HUDEP-2 (cell line): ENCODE measurements at regions not wholly inside any gene's neighbourhood (a gene's known extent, or its start where the extent isn't known, plus 50 kb on each side); places are given as distances from the start of the nearest gene placed in this dataset.

Source experiments
- DNase-seq, 76 experiments: peaks; one replicate each; lab custom pipeline; 2025; ENCODE audit not compliant: unreplicated experiment in 76 of 76; lab: John Stamatoyannopoulos, UW

DNA sequence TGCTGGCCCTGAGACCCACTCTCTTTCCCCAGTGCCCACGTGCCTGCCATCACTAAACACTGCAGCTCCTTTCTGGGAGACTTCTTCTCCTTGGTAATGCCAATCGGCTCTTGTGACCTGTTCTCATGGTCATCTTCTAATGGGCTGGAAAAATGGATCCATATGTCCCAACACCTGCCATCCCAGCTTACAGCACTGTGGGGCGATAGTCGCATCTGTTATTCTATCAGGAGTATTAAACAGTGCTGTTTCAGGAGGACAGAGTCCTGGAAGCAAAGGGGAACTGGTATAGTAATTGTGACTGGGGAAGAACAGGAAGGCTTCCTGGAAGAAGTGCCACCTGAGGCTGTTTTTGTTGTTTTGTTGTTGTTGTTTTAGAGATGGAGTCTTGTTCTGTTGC is 411.2 kb downstream of the GLRX3 start:
- no peak for DNase-seq

DNA sequence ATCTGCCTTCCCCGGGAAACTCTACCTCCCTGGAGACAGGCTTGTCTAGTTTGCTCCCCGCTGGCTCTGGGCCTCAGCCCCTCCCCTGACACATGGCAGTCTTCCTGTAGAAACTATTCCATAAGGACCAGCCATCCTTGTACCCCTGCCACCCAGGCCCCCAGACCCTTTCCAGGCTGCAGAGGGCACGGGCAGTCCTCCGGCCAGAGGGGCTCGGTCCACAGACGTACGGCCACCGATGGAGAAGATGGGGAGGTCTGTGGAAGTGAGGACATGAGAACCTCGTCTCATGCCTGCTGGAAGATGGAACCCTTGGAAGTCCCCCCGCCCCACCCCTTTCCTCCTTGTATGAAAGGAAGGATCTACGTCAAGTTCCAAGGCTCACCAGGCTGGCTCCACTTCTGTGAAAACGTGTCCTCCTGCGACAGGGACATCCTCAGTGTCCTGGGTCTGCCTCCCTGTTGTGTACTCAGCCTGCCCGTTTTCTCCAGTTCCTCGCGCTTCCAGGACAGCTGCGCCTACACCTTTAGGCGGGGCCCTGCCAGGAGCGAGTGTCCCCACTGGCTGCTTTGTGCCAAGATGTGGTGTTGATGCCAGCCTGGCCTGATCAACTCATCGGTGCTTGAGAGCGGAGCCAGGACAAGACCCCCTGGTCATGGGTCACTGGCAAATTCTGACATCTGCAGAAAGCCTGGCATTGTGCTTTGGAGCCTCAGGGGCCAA is 414.9 kb downstream of the GLRX3 start:
- DNase-seq = no peak

DNA sequence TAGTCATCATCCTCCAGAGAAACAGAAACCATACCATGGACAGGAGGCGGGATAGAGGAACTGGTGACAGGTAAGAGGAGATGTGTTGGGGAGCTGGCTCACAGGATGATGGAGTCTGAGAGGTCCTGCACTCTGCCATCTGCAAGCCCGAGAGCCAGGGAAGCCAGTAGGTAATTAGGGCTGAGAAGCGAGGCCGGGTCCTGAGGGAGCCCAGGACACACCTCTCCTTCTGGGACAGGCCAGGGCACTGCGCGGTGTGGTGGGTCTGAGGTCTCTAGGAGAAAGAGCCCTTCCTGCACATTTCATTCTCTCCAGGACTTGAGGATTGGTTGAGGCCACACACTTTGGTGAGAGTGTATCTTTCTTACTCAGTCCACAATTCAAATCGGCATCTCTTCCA is 415.5 kb downstream of the GLRX3 start:
- no peak for DNase-seq

DNA sequence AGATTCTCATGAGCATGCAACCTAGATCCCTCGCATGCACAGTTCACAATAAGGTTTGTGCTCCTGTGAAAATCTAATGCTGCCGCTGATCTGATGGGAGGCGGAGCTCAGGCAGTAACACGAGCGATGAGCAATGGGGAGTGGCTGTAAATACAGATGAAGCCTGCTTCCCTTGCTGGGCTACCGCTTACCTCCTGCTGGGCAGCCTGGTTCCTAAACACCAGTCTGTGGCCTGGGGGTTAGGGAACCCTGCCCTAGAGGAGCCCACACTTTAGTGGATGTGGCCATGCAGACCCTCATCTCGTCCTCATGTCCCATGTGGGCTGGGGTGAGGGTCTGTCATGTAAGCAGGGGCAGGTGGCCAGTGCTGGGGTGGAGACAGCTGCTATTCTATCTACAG is 417.6 kb downstream of the GLRX3 start:
- no peak for DNase-seq

DNA sequence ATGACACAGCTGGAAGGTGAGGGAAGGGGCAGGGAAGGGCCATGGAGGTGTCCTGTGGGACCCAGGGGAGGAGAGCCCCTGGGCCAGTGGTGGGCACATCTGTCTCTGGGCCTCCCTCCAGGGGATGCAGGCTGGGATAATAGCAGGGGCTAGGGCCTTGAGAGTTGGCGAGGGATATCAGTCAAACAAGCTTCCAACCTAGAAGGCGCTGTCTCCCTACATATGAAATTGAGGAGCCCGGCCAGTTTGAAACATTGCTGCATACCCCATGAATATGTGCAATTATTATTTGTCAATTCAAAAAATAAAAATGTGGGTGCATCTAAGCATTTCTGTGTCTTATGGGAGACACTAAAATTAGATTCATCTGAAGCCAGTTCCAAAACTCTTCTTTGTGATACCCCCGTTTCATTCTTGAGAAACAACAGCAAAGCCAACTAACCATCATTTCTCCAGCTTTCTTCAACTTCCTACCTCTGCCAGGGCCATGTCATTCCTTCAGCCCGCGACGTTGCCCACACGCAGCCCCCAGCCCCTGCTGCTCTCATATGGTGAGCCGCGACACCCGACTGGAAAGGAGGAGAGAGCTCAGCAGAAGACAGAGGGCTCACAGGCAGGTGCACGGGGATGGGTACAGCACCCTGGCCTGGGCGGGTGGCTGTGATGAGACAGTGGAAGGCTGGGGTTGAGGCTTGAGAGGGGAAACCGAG is 418.7 kb downstream of the GLRX3 start:
- DNase-seq = no peak

DNA sequence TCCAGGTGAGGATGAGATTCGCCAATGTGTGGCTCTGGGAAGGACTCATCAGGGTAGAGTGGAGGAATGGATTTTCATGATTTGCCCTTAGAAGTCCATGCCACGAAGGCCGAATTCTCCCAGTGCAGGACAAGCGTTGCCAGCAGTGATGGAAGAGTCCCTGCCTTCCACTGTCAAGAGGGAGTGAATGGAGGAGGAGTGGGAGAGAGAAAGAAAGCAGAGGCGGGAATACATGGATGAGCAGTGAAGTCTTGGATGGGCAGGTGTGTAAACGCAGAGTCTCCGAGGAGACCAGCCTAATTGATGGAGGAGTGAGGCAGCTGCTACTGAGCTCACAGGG is 419.2 kb downstream of the GLRX3 start:
- no peak for DNase-seq

DNA sequence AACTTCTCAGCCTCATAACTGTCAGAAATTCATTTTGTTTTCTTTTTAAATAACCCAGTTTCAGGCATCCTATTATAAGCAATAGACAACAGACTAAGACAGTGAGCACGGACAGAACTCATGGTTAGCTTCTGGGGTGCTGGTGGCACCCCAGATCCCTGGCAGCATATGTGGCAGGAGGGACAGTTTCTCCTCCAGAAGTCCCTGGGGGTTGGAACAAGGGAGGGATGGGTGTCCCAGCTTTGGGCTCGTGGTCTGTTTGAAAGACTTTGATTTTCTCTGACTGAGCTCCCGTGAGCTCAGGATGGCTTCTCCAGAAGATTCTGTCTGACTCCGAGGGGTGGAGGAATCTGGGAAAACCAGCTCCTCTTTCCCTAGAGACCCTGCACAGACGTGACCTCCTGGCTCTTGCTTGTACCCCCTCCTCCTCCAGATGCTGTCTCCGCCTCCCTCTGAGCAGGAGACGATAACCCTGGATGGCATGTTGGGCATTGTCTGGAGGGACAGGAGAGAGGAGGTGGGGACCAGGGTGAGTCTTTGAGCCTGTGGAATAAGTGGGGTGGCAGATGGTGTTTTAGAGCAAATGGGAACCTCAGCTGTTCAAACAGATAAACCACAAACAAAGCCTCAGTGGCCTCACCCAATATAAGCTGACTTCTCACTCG is 421.1 kb downstream of the GLRX3 start:
- DNase-seq = no peak

DNA sequence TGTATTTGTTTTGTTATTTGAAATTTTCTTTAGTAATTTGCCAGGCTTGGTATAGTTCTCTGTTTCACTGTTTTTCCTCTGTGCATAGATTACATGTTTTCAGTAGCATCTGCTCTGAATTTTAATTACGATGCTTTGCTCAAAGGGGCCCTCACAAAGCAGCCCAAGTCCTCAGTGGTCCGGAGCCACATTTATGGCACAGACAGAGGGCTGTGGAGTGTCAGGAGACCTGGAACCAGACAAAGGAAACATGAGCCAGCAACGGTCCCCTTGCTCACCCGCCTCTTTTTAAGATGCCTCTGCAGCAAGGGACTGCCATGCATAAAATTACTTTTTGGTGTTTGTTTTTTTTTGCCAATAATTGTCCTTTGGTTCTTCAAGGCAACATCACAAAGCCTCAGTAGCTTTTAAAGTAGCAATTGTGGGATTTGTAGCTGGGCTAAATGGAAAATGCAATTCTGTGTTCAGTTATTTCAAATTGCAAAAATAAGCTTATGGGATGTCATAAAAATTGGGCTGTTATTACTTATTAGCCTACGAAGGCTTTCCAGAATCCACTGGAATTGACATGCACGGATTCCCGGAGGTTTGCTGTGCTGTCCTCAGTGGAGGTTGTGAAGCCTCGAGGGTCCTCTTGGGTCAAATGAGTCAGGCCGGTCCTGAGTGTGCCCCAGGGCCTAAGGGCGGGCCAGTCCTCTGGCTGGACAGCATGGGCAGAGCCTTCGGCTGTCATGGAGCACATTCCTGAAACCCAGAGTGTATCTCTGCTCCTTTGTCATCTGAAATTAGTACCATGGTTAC is 422.8 kb downstream of the GLRX3 start:
- DNase-seq = no peak

DNA sequence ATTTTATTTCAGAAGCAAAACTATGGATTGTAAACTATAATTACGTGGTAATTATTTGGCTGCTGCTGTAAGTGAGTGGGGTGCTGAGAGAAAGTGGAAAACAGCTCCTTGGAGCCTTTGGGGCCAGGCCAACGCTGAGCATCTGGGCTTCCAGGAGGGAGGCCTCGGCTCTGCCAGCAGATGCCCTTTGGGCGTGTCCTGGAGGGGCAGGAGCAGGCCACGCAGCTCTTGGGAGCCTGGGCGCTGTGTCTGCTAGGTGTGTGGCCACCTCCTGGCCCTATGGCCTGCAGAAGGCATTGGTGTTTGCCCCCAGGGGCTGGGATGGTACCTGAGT is 423.3 kb downstream of the GLRX3 start:
- DNase-seq = no peak

DNA sequence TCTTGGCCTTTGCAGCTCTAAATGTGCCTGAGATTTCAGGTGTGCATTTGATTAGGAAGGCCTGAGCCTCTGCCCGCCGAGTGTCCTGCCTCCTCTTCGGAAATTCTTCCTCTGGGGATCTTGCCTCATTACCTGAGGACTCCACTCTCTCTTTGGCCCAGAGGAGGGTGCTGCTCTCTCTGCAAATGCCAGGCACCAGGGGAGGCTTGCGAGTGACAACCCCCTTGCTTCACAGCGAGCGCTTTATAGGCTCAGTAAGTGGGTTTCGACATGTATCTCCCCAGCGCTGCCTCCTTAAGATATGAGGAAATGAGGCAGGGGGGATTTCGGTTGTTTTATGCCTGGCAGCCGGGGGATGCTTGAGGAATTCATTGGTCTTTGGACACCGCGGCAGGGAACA is 423.9 kb downstream of the GLRX3 start:
- DNase-seq = no peak

DNA sequence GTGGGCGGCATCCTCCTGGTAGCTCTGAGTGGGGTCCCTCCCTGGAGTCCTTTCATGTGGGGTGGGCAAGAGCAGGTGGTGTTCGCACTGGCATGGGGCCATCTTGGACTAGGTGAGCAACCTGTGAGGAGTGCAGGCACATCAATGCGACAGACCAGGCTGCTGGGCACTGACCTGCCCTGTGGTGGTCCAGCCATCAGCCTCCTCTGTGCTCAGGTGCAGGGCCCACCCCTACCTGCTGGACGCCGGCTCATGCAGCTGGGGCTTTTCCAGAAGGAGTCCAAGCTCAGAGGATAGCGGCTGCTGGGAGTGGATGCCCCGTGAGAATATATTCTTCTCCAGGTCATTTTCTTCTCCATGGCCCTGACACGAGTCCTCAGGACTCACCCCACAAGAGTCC is 424.4 kb downstream of the GLRX3 start:
- DNase-seq = no peak

DNA sequence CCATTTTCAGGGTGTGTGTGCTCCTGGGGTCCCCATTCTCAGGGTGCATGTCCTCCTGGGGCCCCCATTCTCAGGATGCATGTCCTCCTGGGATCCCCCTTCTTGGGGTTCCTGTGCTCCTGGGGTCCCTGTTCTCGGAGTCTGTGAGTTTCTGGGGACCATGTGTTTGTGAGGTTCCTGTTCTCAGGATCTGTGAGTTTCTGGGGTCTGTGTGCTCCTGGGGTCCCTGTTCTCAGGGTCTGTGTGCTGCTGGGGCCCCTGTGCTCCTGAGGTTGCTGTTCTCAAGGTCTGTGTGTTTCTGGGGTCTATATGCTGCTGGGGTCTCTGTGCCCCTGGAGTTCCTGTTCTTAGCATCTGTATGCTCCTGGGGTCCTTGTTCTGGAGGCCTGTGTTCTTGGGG is 425.5 kb downstream of the GLRX3 start:
- no peak for DNase-seq

DNA sequence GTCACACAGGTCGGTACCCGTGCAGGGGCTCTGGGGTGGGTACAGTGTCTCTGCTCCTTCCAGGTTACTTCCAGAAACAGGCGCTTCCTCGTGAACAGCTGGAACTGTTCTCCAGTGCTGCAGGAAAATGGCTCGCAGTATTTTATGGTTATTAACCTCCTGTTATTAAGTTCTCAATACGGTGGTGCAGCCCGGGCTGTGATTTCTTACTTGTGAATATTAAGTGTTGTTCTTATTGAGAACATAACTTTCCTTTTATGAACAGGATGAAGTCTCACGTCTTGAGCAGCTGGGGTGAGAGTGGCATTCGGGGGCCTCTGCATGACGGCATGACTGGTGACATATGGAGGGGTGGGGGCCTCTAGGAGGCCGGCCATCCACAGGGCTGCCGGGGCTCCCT is 430.8 kb downstream of the GLRX3 start:
- DNase-seq = no peak

DNA sequence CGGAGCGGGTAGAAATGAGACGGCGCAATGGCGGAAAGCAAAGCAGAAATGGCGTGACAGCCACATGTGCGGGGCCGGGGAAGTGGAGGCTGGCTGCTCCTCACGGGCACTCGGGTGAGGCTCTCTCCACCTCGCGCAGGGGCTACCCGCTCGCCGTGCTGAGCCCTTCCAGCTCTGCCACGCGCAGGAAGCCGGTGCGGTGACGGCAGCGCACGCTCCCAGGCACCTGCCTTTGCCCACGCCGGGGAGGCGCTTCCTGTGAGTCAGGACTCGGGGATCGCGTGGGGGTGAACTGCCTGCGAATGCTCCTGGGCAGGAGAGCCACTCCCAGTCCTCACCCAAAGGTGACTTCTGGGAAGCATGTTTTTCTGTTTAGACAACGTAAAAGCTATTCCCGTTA is 431.2 kb downstream of the GLRX3 start:
- DNase-seq = no peak

DNA sequence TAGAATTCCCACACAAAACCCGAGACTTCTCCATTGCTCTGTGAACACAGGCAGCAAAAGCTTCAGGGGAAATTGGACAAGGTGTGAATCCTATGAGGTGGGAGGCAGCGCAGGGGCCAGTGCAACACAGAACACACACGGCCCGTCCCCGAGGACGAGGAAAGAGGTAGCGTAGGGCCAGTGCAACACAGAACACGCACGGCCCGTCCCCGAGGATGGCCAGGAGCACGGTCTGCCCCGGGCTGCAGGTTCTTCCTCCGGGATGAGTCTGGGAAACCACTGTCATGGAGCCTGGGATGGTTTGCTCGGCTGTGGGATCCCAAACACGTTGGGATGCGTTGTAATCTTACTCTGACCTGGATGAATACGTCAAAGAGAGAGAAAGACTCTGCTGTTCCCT is 432.1 kb downstream of the GLRX3 start:
- DNase-seq = no peak

DNA sequence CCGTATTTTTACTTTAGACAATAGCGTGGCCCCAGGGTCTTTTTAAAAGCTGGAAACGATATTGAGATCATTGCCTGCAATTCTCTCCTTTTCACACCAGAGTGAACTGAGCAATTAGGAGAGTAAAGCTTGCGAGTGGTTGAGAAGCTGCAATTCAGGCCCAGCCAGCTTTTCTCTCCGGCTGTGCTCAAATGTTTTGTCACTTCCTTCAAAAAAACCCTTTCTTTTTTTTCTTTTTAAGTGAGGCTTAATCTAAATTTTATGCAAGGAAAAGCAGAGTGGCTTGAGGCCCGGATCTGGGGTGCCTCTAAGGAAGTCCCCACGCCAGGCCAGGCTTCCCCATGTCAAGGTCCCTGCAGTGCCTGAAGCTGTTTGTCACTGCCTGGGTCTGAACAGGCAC is 433.9 kb downstream of the GLRX3 start:
- DNase-seq = no peak

DNA sequence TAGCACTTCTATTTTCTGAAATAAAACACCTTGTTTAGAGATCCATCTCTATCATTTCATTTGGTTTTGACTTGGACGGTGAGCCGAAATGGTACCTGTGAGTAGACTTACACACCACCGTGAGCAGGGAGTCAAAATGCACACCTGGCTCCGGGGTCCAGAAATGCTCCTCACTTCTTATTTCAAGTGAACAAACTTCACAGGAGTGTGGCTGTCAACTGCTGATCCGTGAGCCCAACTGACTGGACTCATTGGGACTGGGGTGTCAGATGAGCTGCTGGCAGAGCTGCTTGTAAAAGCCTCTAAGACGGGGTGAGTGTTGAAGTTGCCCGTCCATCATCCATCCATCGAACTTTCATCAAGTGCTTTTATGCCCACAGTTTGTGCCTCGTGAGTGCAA is 435.5 kb downstream of the GLRX3 start:
- DNase-seq = no peak

DNA sequence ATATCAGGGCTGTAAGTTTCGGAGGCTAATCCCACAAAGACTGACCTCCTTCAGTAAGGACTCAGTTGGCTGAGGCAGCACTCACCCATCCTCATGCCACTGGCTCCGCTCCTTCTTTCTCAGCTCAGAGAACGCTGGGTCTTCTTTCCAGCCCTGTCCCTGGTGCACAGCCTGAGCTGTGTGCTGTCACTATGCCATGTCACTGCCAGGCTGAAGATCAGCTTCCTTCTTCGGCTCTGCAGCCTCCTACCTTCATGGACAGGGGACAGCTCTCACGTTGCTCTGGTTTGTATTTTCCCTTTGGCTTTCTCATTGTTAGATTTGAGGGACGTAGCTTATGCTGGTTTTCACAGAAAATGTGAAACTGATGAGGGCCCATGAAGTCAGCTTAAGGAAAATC is 437.3 kb downstream of the GLRX3 start:
- no peak for DNase-seq

DNA sequence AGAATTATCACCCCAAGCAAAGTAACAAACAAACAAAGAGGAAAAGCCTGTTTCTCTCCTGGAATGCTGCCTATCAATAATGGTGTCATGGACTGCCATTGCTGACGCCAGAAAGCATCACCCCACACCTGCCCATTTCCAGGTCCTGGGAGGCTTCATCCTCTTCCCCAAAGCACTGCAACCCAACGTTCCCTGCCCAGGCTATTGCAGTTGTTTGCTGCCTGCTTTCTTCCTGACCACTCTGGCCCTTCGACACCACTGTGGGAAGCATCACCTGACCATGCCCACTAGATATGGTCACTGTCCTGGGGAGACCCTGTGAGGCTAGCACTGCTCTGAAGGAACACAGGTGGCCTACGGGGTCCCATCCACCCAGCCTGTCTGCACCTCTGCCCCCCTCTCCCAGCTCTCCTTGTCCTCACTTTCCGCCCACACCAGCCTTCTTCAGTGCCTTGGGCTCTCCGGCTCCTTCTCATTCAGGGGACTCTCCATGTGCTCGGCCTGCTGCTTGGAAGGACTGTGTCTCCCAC is 439.6 kb downstream of the GLRX3 start:
- DNase-seq = no peak

DNA sequence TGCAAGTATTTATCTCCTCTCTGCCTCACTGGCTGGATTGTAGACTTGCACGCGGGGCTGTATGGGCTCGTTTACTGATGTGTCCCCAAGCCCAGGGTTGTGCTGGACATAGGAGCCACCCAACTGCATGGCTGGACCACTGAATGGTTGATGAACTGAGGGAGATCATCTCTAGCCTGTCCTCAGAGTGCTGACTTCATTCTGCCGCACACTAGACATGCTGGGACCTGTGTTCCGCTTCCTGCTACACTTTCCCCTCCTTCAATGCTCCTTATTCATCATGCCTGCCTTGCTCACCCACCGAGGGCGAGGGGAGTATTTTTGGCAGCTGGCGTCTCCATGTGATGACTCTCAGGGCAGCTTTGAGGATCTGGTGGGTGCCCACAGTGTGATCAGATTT is 440.2 kb downstream of the GLRX3 start:
- DNase-seq = no peak

DNA sequence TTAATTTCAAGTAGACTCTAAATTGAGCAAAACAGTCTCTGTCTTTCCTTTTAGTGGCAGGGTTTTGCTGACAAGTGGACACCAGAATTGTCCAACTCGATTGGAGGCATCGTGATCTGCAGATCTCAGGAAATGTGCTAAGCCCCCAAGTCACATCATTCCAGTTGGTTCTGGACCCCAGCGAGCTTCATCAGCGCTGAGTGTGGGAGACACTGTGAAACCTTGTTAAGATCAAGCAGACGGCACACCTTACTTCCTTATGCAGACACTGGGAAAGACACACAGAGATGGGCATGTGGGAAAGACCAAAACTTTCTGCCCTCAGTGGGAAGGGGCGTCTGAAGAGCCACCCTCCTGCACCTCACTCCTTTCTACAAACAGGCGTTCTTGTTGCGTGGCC is 440.8 kb downstream of the GLRX3 start:
- DNase-seq = no peak
